ENCODE measurements at regions not wholly inside any gene's neighbourhood (a gene's known extent, or its start where the extent isn't known, plus 50 kb on each side); places are given as distances from the start of the nearest gene placed in this dataset.

GRCh38 chrX:42627891-42628290 lies 150.1 kb downstream of the PPP1R2C start:
- no peak for TF ChIP-seq CTCF (conservative IDR thresholded peaks at IDR 0.05)
- no peak overlapping the region for H3K27ac ChIP-seq

DNA sequence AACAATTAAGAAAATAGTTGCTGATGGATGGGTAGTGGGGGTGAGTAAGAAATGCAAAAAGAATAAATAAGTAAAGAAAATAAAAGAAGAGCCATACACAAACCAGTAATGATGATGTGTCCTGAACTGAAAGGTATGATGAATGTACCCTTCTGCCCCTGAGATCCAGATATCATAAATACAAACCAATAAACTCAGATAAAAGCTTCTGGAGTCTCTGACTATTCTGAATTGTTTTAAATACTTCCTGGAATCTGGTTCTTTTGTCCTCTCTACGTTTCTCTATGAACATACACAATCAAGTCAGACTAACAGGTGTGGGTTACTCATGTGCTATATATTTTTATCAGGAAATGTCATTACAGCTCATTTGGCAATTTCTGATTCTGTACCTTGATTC lies 153.4 kb downstream of the PPP1R2C start:
- no peak overlapping the region for H3K27ac ChIP-seq
- no peak for TF ChIP-seq CTCF (conservative IDR thresholded peaks at IDR 0.05)

GRCh38 chrX:42619068-42619467 lies 158.9 kb downstream of the PPP1R2C start:
- no peak overlapping the region for H3K27ac ChIP-seq
- no peak for TF ChIP-seq CTCF (conservative IDR thresholded peaks at IDR 0.05)

GRCh38 chrX:42616981-42617380 lies 161.0 kb downstream of the PPP1R2C start:
- no peak overlapping the region for H3K27ac ChIP-seq
- TF ChIP-seq CTCF (conservative IDR thresholded peaks at IDR 0.05), result no peak

GRCh38 chrX:42615161-42615563 lies 162.8 kb downstream of the PPP1R2C start:
- H3K27ac ChIP-seq, result no peak overlapping the region
- TF ChIP-seq CTCF (conservative IDR thresholded peaks at IDR 0.05), result no peak

GRCh38 chrX:42606591-42606990 lies 171.4 kb downstream of the PPP1R2C start:
- no peak for TF ChIP-seq CTCF (conservative IDR thresholded peaks at IDR 0.05)
- no peak overlapping the region for H3K27ac ChIP-seq

DNA sequence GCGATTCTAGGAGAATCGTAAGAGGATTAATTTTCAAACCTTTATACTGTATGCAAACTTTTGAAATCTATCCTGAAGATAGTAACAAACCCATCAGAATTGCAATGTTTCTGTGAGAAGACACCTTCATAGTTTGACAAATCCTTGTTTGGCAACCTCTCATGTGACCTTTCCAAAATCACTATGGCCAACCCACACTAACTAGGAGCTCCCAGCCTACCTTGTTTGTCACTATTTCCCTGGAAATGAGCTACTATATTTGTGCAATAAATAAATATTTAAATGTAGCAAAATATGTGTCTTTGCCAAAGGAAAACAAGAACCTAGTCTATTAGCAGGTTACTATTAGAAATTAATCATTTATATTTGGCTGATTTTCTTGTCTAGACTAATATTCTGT lies 173.7 kb downstream of the PPP1R2C start:
- no peak for TF ChIP-seq CTCF (conservative IDR thresholded peaks at IDR 0.05)
- H3K27ac ChIP-seq, result no peak overlapping the region

DNA sequence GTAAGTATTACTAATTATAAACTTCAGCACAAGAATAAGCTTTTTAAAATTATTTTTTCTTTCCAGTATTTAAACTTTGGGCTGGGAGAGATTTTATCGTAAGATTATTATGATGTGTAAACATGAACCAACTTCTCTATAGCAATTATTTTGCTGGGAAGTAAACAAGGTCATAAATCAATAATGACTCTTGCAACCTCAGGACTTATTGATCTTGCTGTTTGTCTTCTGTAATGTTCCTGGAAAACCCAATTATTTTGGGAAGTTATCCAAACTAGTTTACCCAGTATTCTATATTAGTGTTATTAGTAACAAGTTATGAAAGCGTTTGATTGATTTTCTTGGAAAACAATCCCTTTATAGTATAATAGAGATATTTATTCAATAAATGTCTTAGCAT lies 174.9 kb downstream of the PPP1R2C start:
- H3K27ac ChIP-seq, result no peak overlapping the region
- no peak for TF ChIP-seq CTCF (conservative IDR thresholded peaks at IDR 0.05)

All from VCaP (cell line).